ENCODE measurements at regions not wholly inside any gene's neighbourhood (a gene's known extent, or its start where the extent isn't known, plus 50 kb on each side); places are given as distances from the start of the nearest gene placed in this dataset.

- TF ChIP-seq CTCF (IDR thresholded peaks at IDR 0.05; ENCODE audit: low read depth, low read length, poor library complexity, severe bottlenecking) (no peak), EZH2phosphoT487 (IDR thresholded peaks at IDR 0.05; ENCODE audit: borderline replicate concordance, low read length) (no peak)
These were observed 356.7 kb downstream of the BCKDHB start for GRCh38 chr6:80463197-80463596.

All from DOHH2 (cell line).